A549 (cell line): ENCODE measurements at regions not wholly inside any gene's neighbourhood (a gene's known extent, or its start where the extent isn't known, plus 50 kb on each side); places are given as distances from the start of the nearest gene placed in this dataset.

Experiments used
- ATAC-seq, 2 experiments: fragments of 200-7000 bp in 1 of 2; fragments of >200 bp in 1 of 2; cut with Nextera tagmentation in 1 of 2; cut with Tn5 transposase in 1 of 2; 3 replicates each; pipeline versions ENCODE4 v1.8.0 to v1.9.1; 2018 to 2020; ENCODE audit warnings: mild to moderate bottlenecking in 1 of 2, moderate library complexity in 1 of 2
- CTCF ChIA-PET: fragments of 300-600 bp; sonication (Branson Sonifier 250); formaldehyde crosslinking; extraction: SDS; loops from one replicate; lab custom pipeline; 2021; ENCODE audit warnings: antibody characterized with exemption, inconsistent platforms; lab: Yijun Ruan, JAX
- POLR2A ChIA-PET: fragments of 350-600 bp; formaldehyde crosslinking; extraction: SDS; loops from one replicate; lab custom pipeline; 2021; ENCODE audit warnings: antibody characterized with exemption, inconsistent platforms; lab: Yijun Ruan, JAX
- DNase-seq, 2 experiments: peaks; one replicate each; pipeline versions ENCODE4 v3.0.0 to v3.0.0-alpha.2; 2011 to 2016; ENCODE audit warnings: low read depth in 1 of 2, low spot score in 1 of 2
- FAIRE-seq: peaks from 2 replicates; lab custom pipeline; 2011; peaks lifted over from hg19 to GRCh38; lab: Jason Lieb, UNC
- H3K27ac ChIP-seq, 2 experiments: fragments of >200 bp; sonication (Bioruptor Twin); formaldehyde crosslinking; 3 replicates each; pipeline ENCODE4 v1.5.1; 2016 to 2017
- H3K4me1 ChIP-seq: fragments of >200 bp; sonication (Bioruptor Twin); formaldehyde crosslinking; 3 replicates; pipeline ENCODE4 v1.6.1; 2016
- H3K4me2 ChIP-seq: fragments of >200 bp; sonication (Bioruptor Twin); formaldehyde crosslinking; 3 replicates; pipeline ENCODE4 v1.6.1; 2016
- H3K4me3 ChIP-seq: fragments of >200 bp; sonication (Bioruptor Twin); formaldehyde crosslinking; 3 replicates; pipeline ENCODE4 v1.5.1; 2016
- H3K9me3 ChIP-seq: fragments of >200 bp; sonication (Bioruptor Twin); formaldehyde crosslinking; 3 replicates; pipeline ENCODE4 v1.6.1; 2016
- ATOH8 ChIP-seq: fragments of 250-450 bp; sonication (Bioruptor Pico); IDR thresholded peaks from 2 replicates; pipeline ENCODE4 v1.5.0; 2020; ENCODE audit warnings: low read depth, mild to moderate bottlenecking, moderate library complexity
- BCL3 ChIP-seq: fragments of >200 bp; sonication (Bioruptor Twin); formaldehyde crosslinking; IDR thresholded peaks from 3 replicates; pipeline ENCODE4 v1.6.1; 2016
- CBX2 ChIP-seq: fragments of 200-600 bp; sonication (generic); IDR thresholded peaks from 2 replicates; pipeline ENCODE4 v1.6.1; 2016; ENCODE audit warnings: low read depth, mild to moderate bottlenecking, borderline replicate concordance
- CEBPB ChIP-seq, 2 experiments: fragments of >200 bp in 1 of 2; sonication (Bioruptor Twin) in 1 of 2; formaldehyde crosslinking in 1 of 2; IDR thresholded peaks; 2 replicates each; pipeline ENCODE4 v1.6.1; 2012 to 2016
- CHD4 ChIP-seq: fragments of 200-600 bp; sonication (generic); IDR thresholded peaks from 2 replicates; pipeline ENCODE4 v1.6.1; 2016; ENCODE audit warnings: antibody characterized with exemption, mild to moderate bottlenecking, borderline replicate concordance
- CTCF ChIP-seq: fragments of >200 bp; sonication (Bioruptor Twin); formaldehyde crosslinking; IDR thresholded peaks from 3 replicates; pipeline ENCODE4 v1.5.1; 2016
- E2F6 ChIP-seq: IDR thresholded peaks from 2 replicates; pipeline ENCODE4 v1.6.1; 2012; ENCODE audit warnings: low read depth, borderline replicate concordance
- EHF ChIP-seq: fragments of 250-450 bp; sonication (Bioruptor Pico); IDR thresholded peaks from 2 replicates; pipeline ENCODE4 v1.5.0; 2020; ENCODE audit warnings: mild to moderate bottlenecking
- EP300 ChIP-seq, 2 experiments: fragments of >200 bp; sonication (Bioruptor Twin); formaldehyde crosslinking; IDR thresholded peaks; 2 replicates in 1 of 2; 3 replicates in 1 of 2; pipeline ENCODE4 v1.6.1; 2016 to 2017
- ESRRA ChIP-seq: fragments of 150-350 bp; IDR thresholded peaks from 2 replicates; pipeline ENCODE4 v1.6.1; 2014; ENCODE audit warnings: mild to moderate bottlenecking, low read length, borderline replicate concordance
- GATA3 ChIP-seq: IDR thresholded peaks from 2 replicates; pipeline ENCODE4 v1.6.1; 2012; ENCODE audit warnings: borderline replicate concordance
- HDAC2 ChIP-seq: fragments of 200-600 bp; sonication (generic); IDR thresholded peaks from 2 replicates; pipeline ENCODE4 v1.6.1; 2016
- HES2 ChIP-seq: fragments of >200 bp; sonication (Bioruptor Twin); formaldehyde crosslinking; IDR thresholded peaks from 2 replicates; pipeline ENCODE4 v1.6.1; 2016
- HEYL ChIP-seq: fragments of 250-450 bp; sonication (Bioruptor Pico); IDR thresholded peaks from 2 replicates; pipeline ENCODE4 v1.8.0; 2021; ENCODE audit warnings: mild to moderate bottlenecking, moderate library complexity
- HOXB13 ChIP-seq: fragments of 250-450 bp; sonication (Bioruptor Pico); IDR thresholded peaks from 2 replicates; pipeline ENCODE4 v1.5.0; 2020; ENCODE audit warnings: low read depth, mild to moderate bottlenecking, moderate library complexity
- HOXB5 ChIP-seq: fragments of 250-450 bp; sonication (Bioruptor Pico); IDR thresholded peaks from 2 replicates; pipeline ENCODE4 v1.5.0; 2020; ENCODE audit warnings: mild to moderate bottlenecking, moderate library complexity
- KDM1A ChIP-seq: fragments of 200-600 bp; sonication (generic); IDR thresholded peaks from 2 replicates; pipeline ENCODE4 v1.6.1; 2016; ENCODE audit warnings: low read depth, mild to moderate bottlenecking
- KDM5A ChIP-seq: fragments of 200-600 bp; sonication (generic); IDR thresholded peaks from 2 replicates; pipeline ENCODE4 v1.6.1; 2016; ENCODE audit warnings: antibody characterized with exemption, mild to moderate bottlenecking
- MAX ChIP-seq: IDR thresholded peaks from 2 replicates; pipeline ENCODE4 v1.6.1; 2012
- PBX3 ChIP-seq: IDR thresholded peaks from 2 replicates; pipeline ENCODE4 v1.6.1; 2012
- PHF8 ChIP-seq: fragments of 200-600 bp; sonication (generic); IDR thresholded peaks from 2 replicates; pipeline ENCODE4 v1.6.1; 2016; ENCODE audit warnings: low read depth, mild to moderate bottlenecking, antibody characterized with exemption, moderate library complexity, borderline replicate concordance
- RAD21 ChIP-seq, 2 experiments: fragments of >200 bp in 1 of 2; sonication (Bioruptor Twin) in 1 of 2; formaldehyde crosslinking in 1 of 2; IDR thresholded peaks in 1 of 2; conservative IDR thresholded peaks in 1 of 2; 2 replicates in 1 of 2; 3 replicates in 1 of 2; pipeline ENCODE4 v1.6.1; 2012 to 2018; ENCODE audit warnings: inconsistent platforms in 1 of 2
- RARB ChIP-seq: fragments of 250-450 bp; sonication (Bioruptor Pico); IDR thresholded peaks from 2 replicates; pipeline ENCODE4 v1.8.0; 2021; ENCODE audit warnings: mild to moderate bottlenecking, moderate library complexity
- SMC3 ChIP-seq: fragments of >200 bp; sonication (Bioruptor Twin); formaldehyde crosslinking; IDR thresholded peaks from 3 replicates; pipeline ENCODE4 v1.6.1; 2018; ENCODE audit warnings: inconsistent platforms
- TP53 ChIP-seq: fragments of 250-450 bp; sonication (Bioruptor Pico); IDR thresholded peaks from 2 replicates; pipeline ENCODE4 v1.5.0; 2021; ENCODE audit warnings: mild to moderate bottlenecking, moderate library complexity
- USF2 ChIP-seq: fragments of 450-650 bp; IDR thresholded peaks from 2 replicates; pipeline ENCODE4 v1.6.1; 2014; ENCODE audit warnings: antibody characterized with exemption
- ZNF302 ChIP-seq: fragments of 250-450 bp; sonication (Bioruptor Pico); IDR thresholded peaks from 2 replicates; pipeline ENCODE4 v1.9.0; 2021; ENCODE audit warnings: inconsistent platforms, mild to moderate bottlenecking, moderate library complexity
- ZSCAN20 ChIP-seq: fragments of 250-450 bp; sonication (Bioruptor Pico); IDR thresholded peaks from 2 replicates; pipeline ENCODE4 v1.8.0; 2022; ENCODE audit warnings: mild to moderate bottlenecking, moderate library complexity
- WGBS: methylation state at CpG from one replicate; pipeline ENCODE4 v1.1.6; 2017; ENCODE audit errors: missing lambda C conversion rate; 5-methylcytosine and 5-hydroxymethylcytosine counted together

GRCh38 chr14:54329082-54329695 is 67.6 kb upstream of the CDKN3 start:
- CTCF ChIA-PET: interaction anchor here (0.6 to 2.8 kb wide), 43 partner anchors 9 to 1033 kb away, joined by 3 to 21 read pairs (median 4); partner anchors contain the start of gene BMP4
- peak; percentile 85 to 96 for ATAC-seq
- Histone ChIP-seq H3K9me3 (no peaks in the 10 kb centered on the region), H3K4me2 (peak overlapping the region; percentile 50), H3K4me3 (no peak overlapping the region), H3K4me1 (no peaks in the 10 kb centered on the region), H3K27ac (no peak overlapping the region)
- 21% methylated on average over 11 of the region's 11 CpGs for WGBS
- POLR2A ChIA-PET: interaction anchor here (1.2 to 1.3 kb wide), 3 partner anchors 77 to 375 kb away, joined by 5 to 9 read pairs (median 7); partner anchors contain the start of gene BMP4
- DNase-seq: peak; percentile 60 to 70
- TF ChIP-seq ZSCAN20 (CRISPR knock-in tag): no peak
- peak; percentile 70 for TF ChIP-seq SMC3
- TF ChIP-seq HOXB5 (CRISPR knock-in tag): no peak
- peak; percentile 79 to 82 for TF ChIP-seq RAD21 (conservative IDR thresholded peaks at IDR 0.05 in 1 of 2, IDR thresholded peaks at IDR 0.05 in 1 of 2)
- TF ChIP-seq CBX2: no peak
- no peak for TF ChIP-seq PHF8
- TF ChIP-seq TP53 (CRISPR knock-in tag): no peak
- TF ChIP-seq HDAC2: no peak
- peak; percentile 68 for TF ChIP-seq CTCF
- no peak for TF ChIP-seq EHF (CRISPR knock-in tag)
- FAIRE-seq: peak; percentile 63

GRCh38 chr14:54330876-54331275 is 65.9 kb upstream of the CDKN3 start:
- no peak for TF ChIP-seq MAX
- CTCF ChIA-PET: interaction anchor here (0.6 to 2.8 kb wide), 4 partner anchors 7 to 197 kb away, joined by 3 to 21 read pairs (median 14); no protein-coding TSS in a partner anchor
- peaks cover 10% of the 10 kb centered on the region for H3K4me1 ChIP-seq
- no peak overlapping the region for H3K4me3 ChIP-seq
- H3K27ac ChIP-seq: no peak overlapping the region
- DNase-seq (no peak), ATAC-seq (no peak), FAIRE-seq (no peak)
- H3K9me3 ChIP-seq: no peaks in the 10 kb centered on the region
- POLR2A ChIA-PET: no interaction called here
- H3K4me2 ChIP-seq: no peak overlapping the region
- WGBS: 74% methylated on average over 5 of the region's 5 CpGs

- Histone ChIP-seq H3K27ac (no peak overlapping the region), H3K4me2 (no peak overlapping the region), H3K9me3 (no peaks in the 10 kb centered on the region), H3K4me3 (no peak overlapping the region), H3K4me1 (peaks cover 11% of the 10 kb centered on the region)
- 77% methylated on average over 5 of the region's 5 CpGs for WGBS
- DNase-seq (no peak), FAIRE-seq (no peak)
- TF ChIP-seq E2F6 (no peak), KDM1A (no peak), BCL3 (no peak), ZNF302 (CRISPR knock-in tag) (no peak), HES2 (no peak), USF2 (no peak), ATOH8 (CRISPR knock-in tag) (no peak), KDM5A (no peak), EP300 (IDR thresholded peaks at IDR 0.05) (no peak), CHD4 (no peak), RARB (CRISPR knock-in tag) (no peak), HOXB13 (CRISPR knock-in tag) (no peak), ESRRA (no peak), GATA3 (no peak), PBX3 (no peak), HEYL (CRISPR knock-in tag) (no peak), CEBPB (IDR thresholded peaks at IDR 0.05) (no peak)
- TF ChIP-seq, all 56 proteins: peak for 0
- ATAC-seq: no peak
- POLR2A ChIA-PET: no interaction called here
- CTCF ChIA-PET: interaction anchor here (1.0 to 1.1 kb wide), 2 partner anchors 12 to 17 kb away, joined by 3 to 6 read pairs; no protein-coding TSS in a partner anchor
Measured at GRCh38 chr14:54331516-54331915, 65.3 kb upstream of the CDKN3 start.
